PC-9 (cell line): ENCODE measurements at regions not wholly inside any gene's neighbourhood (a gene's known extent, or its start where the extent isn't known, plus 50 kb on each side); places are given as distances from the start of the nearest gene placed in this dataset.

Experiments used
- BruUV-seq: library from RNA; stranded (reverse); fragments of 400-500 nt; replicated peaks from 2 replicates; lab custom pipeline; 2021; lab: Mats Ljungman, UMichigan
- CTCF ChIA-PET: fragments of 300-600 bp; sonication (Branson Sonifier 250); formaldehyde crosslinking; loops from one replicate; lab custom pipeline; 2022; ENCODE audit warnings: antibody characterized with exemption; lab: Charles Lee
- POLR2A ChIA-PET: fragments of 300-600 bp; sonication (Branson Sonifier 250); formaldehyde crosslinking; loops from one replicate; lab custom pipeline; 2022; ENCODE audit warnings: antibody characterized with exemption; ENCODE audit not compliant: unreplicated experiment; lab: Charles Lee
- DNase-seq, 2 experiments: peaks; one replicate each; pipeline versions ENCODE4 v3.0.0 to v3.0.0-alpha.2; 2015 to 2022; ENCODE audit warnings: mixed read lengths in 1 of 2
- H2AFZ ChIP-seq: fragments of 200-600 bp; sonication (generic); 2 replicates; pipeline ENCODE4 v1.8.1; 2017; ENCODE audit warnings: antibody characterized with exemption
- H3F3A ChIP-seq: fragments of 200-600 bp; sonication (generic); 2 replicates; pipeline ENCODE4 v1.8.1; 2017; ENCODE audit warnings: antibody characterized with exemption, mild to moderate bottlenecking, low read depth; ENCODE audit not compliant: insufficient read depth
- H3K27ac ChIP-seq: fragments of 200-600 bp; sonication (generic); 2 replicates; pipeline ENCODE4 v1.6.1; 2016; ENCODE audit warnings: mixed run types
- H3K27me3 ChIP-seq: fragments of 200-600 bp; sonication (generic); 2 replicates; pipeline ENCODE4 v1.6.1; 2016; ENCODE audit warnings: low read depth, mixed run types; ENCODE audit not compliant: insufficient read depth
- H3K36me3 ChIP-seq: fragments of 200-600 bp; sonication (generic); 2 replicates; pipeline ENCODE4 v1.6.1; 2016; ENCODE audit warnings: low read depth, mixed run types
- H3K4me1 ChIP-seq: fragments of 200-600 bp; sonication (generic); replicated peaks from 2 replicates; pipeline ENCODE4 v1.6.1; 2016; ENCODE audit warnings: mixed run types; ENCODE audit not compliant: insufficient read depth
- H3K4me2 ChIP-seq: fragments of 200-600 bp; sonication (generic); 2 replicates; pipeline ENCODE4 v1.6.1; 2017; ENCODE audit warnings: mixed run types
- H3K4me3 ChIP-seq: fragments of 200-600 bp; sonication (generic); 2 replicates; pipeline ENCODE4 v1.6.1; 2016; ENCODE audit warnings: mixed run types
- H3K79me2 ChIP-seq: fragments of 200-600 bp; sonication (generic); 2 replicates; pipeline ENCODE4 v1.6.1; 2017; ENCODE audit warnings: low read depth, mixed run types
- H3K9me2 ChIP-seq: fragments of 200-600 bp; sonication (generic); 2 replicates; pipeline ENCODE4 v1.8.1; 2017; ENCODE audit warnings: mild to moderate bottlenecking; ENCODE audit not compliant: insufficient read depth
- H3K9me3 ChIP-seq: fragments of 200-600 bp; sonication (generic); 2 replicates; pipeline ENCODE4 v1.8.1; 2016; ENCODE audit warnings: low read depth; ENCODE audit not compliant: insufficient read depth
- H4K20me1 ChIP-seq: fragments of 200-600 bp; sonication (generic); 2 replicates; pipeline ENCODE4 v1.8.1; 2017; ENCODE audit not compliant: insufficient read depth
- CTCF ChIP-seq: fragments of 200-600 bp; sonication (generic); conservative IDR thresholded peaks from 2 replicates; pipeline ENCODE4 v1.6.1; 2017; ENCODE audit warnings: mixed run types, antibody characterized with exemption, mild to moderate bottlenecking, moderate library complexity
- EZH2 ChIP-seq: fragments of 200-600 bp; sonication (generic); IDR thresholded peaks from 2 replicates; pipeline ENCODE4 v1.8.0; 2017; ENCODE audit warnings: antibody characterized with exemption, low read depth
- intact Hi-C: fragments of 100-400 bp; cut with micrococcal nuclease; formaldehyde crosslinking; loops from one replicate; pipeline ENCODE4 v1.10.0; 2022; ENCODE audit not compliant: unreplicated experiment

- no peak overlapping the region for H3K4me2 ChIP-seq
These were observed 50.3 kb upstream of the CABCOCO1 start for GRCh38 chr10:61612450-61612849.

GRCh38 chr10:61612009-61612408 lies 50.7 kb upstream of the CABCOCO1 start:
- DNase-seq = peak in 1 of 2 experiments; percentile 18
- CTCF ChIA-PET = no interaction called here
- Histone ChIP-seq H4K20me1 (no peaks in the 10 kb centered on the region), H3K4me1 (no peaks in the 10 kb centered on the region), H2AFZ (no peak overlapping the region), H3F3A (no peaks in the 10 kb centered on the region), H3K9me3 (no peaks in the 10 kb centered on the region), H3K79me2 (no peaks in the 10 kb centered on the region), H3K36me3 (no peaks in the 10 kb centered on the region), H3K27ac (no peak overlapping the region), H3K4me3 (no peak overlapping the region), H3K27me3 (no peaks in the 10 kb centered on the region), H3K4me2 (no peak overlapping the region), H3K9me2 (no peaks in the 10 kb centered on the region; the same call in 1 of the 2 replicates)
- BruUV-seq = no TSS peak
- POLR2A ChIA-PET = no interaction called here
- intact Hi-C loops = no loop called here
- TF ChIP-seq EZH2 (no peak), CTCF (no peak)

More at GRCh38 chr10:61612450-61612849, 50.3 kb upstream of the CABCOCO1 start:
- Histone ChIP-seq H3F3A (no peaks in the 10 kb centered on the region), H4K20me1 (no peaks in the 10 kb centered on the region), H3K4me1 (no peaks in the 10 kb centered on the region), H3K27me3 (no peaks in the 10 kb centered on the region), H3K9me3 (no peaks in the 10 kb centered on the region), H3K9me2 (no peaks in the 10 kb centered on the region; the same call in 1 of the 2 replicates), H3K27ac (no peak overlapping the region), H2AFZ (no peak overlapping the region), H3K79me2 (no peaks in the 10 kb centered on the region), H3K4me3 (no peak overlapping the region), H3K36me3 (no peaks in the 10 kb centered on the region)
- no peak for DNase-seq
- intact Hi-C loops = no loop called here
- POLR2A ChIA-PET = no interaction called here
- CTCF ChIA-PET = no interaction called here
- BruUV-seq = no TSS peak
- no peak for TF ChIP-seq CTCF
- no peak for TF ChIP-seq EZH2

GRCh38 chr10:61609701-61610100 lies 53.0 kb upstream of the CABCOCO1 start:
- CTCF ChIA-PET = no interaction called here

More at GRCh38 chr10:61609701-61610100, 53.0 kb upstream of the CABCOCO1 start:
- Histone ChIP-seq H3K36me3 (no peaks in the 10 kb centered on the region), H3K4me3 (no peak overlapping the region), H3F3A (no peaks in the 10 kb centered on the region), H3K27ac (no peak overlapping the region), H3K4me1 (no peaks in the 10 kb centered on the region), H3K79me2 (no peaks in the 10 kb centered on the region), H3K27me3 (no peaks in the 10 kb centered on the region), H3K4me2 (no peak overlapping the region), H4K20me1 (no peaks in the 10 kb centered on the region), H2AFZ (no peak overlapping the region), H3K9me2 (no peaks in the 10 kb centered on the region), H3K9me3 (no peaks in the 10 kb centered on the region)
- intact Hi-C loops = loop anchor here (10.0 kb wide), 1 partner anchor 115 kb away; no protein-coding TSS in a partner anchor
- TF ChIP-seq EZH2 (no peak), CTCF (no peak)
- DNase-seq = no peak
- BruUV-seq = no TSS peak
- POLR2A ChIA-PET = no interaction called here
